ENCODE measurements at regions not wholly inside any gene's neighbourhood (a gene's known extent, or its start where the extent isn't known, plus 50 kb on each side); places are given as distances from the start of the nearest gene placed in this dataset.

DNA sequence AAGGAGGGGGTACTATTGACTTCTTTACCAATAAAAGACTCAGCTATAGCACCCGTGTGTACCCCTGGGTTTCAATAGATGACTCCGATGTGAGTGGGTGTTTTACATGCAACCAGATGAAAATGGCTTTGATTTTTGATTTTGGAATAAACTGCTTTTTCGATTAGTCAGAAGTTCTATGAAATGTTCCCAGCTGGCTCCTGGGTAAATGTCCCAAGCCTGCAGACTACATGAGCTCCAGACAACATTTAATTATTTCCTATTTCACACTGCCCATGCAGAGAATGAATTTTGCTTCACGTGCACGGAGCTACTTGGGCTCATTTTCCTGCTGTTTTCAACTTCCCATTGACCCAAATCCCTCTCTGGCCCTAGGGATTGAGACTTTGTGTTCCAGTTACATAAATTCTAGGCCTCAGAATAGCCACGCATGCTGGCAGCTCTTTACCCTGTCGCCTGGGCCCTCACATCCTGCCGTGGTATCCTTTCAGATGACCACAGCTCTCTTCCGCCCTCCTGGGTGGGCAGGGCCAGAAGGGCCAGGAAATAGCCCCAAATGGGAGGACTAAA is 59.7 kb downstream of the GPR6 start:
- H3K27ac Mint-ChIP-seq = no peak overlapping the region
- H3K27me3 Mint-ChIP-seq (ENCODE audit: low read depth) = peaks cover 10% of the 10 kb centered on the region
- no peaks in the 10 kb centered on the region for H3K36me3 Mint-ChIP-seq (ENCODE audit: low read depth)
- H3K9me3 Mint-ChIP-seq = no peaks in the 10 kb centered on the region
- peaks cover 11% of the 10 kb centered on the region for H3K4me1 Mint-ChIP-seq
- no peak for TF ChIP-seq CTCF (IDR thresholded peaks at IDR 0.05; ENCODE audit: unreplicated experiment in 3 of 3)
- no peak overlapping the region for H3K4me3 Mint-ChIP-seq

- peaks cover 10% of the 10 kb centered on the region for H3K27me3 Mint-ChIP-seq (ENCODE audit: low read depth)
- no peaks in the 10 kb centered on the region for H3K36me3 Mint-ChIP-seq (ENCODE audit: low read depth)
- TF ChIP-seq CTCF (IDR thresholded peaks at IDR 0.05; ENCODE audit: unreplicated experiment in 3 of 3) = peak; percentile 77 to 85 (median 78)
- H3K4me1 Mint-ChIP-seq = peaks cover 11% of the 10 kb centered on the region
- H3K27ac Mint-ChIP-seq = peak overlapping the region; percentile 2 to 84 (median 46)
- H3K4me3 Mint-ChIP-seq = peak overlapping the region; percentile 74 to 83 (median 75)
- peaks cover under 1% of the 10 kb centered on the region for H3K9me3 Mint-ChIP-seq
Measured at GRCh38 chr6:110039364-110039980, 61.4 kb downstream of the GPR6 start.

DNA sequence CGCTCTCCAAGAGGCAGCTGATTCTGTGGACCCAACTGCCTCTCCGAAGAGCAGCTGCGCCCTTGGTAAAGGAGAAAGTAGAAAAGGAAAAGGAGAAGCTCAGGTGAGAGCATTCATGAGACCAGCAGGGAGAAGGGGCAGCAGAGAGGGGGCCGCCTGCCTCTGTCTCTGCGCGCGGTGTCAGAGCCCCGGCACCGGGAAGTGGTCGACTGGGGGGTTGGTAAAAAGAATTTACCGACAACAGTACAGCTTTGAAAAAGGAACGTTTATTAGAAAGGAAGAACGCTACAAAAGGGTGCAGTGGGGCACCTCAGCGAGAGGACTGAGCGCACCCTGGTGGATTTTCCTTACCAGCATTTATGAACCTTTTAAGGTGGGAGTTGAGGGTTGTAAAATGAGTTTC is 61.9 kb downstream of the GPR6 start:
- Mint-ChIP-seq H3K4me1 (peaks cover 11% of the 10 kb centered on the region), H3K36me3 (ENCODE audit: low read depth) (no peaks in the 10 kb centered on the region), H3K27ac (peak overlapping the region; percentile 2 to 84 (median 46)), H3K9me3 (peaks cover 5% of the 10 kb centered on the region), H3K27me3 (ENCODE audit: low read depth) (peaks cover 10% of the 10 kb centered on the region), H3K4me3 (peak overlapping the region; percentile 74 to 83 (median 75))
- peak in 2 of 3 experiments; percentile 47 for TF ChIP-seq CTCF (IDR thresholded peaks at IDR 0.05; ENCODE audit: unreplicated experiment in 3 of 3)

DNA sequence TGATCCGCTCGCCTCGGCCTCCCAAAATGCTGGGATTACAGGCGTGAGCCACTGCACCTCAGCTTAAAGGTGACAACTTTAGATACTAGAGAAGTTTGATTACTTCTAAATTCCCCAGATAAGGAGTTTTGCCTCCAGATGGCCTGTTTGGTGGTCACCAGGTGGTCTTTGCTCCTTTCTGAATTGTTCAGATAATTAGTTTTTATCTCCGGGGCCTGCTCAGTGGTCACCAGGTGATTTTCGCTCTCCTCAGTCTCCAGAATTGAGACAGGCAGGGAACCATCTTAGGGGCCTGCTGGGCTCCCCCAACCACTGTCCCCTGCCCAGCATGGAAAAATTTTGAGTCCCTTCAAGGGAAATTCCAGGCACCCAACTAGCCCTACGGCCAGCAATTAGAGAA is 62.6 kb downstream of the GPR6 start:
- no peak overlapping the region for H3K27ac Mint-ChIP-seq

GRCh38 chr6:110041126-110041525 is 63.0 kb downstream of the GPR6 start:
- Mint-ChIP-seq H3K27me3 (ENCODE audit: low read depth) (peaks cover 10% of the 10 kb centered on the region), H3K4me1 (peaks cover 11% of the 10 kb centered on the region)

More for the DNA sequence above, 62.6 kb downstream of the GPR6 start:
- H3K4me1 Mint-ChIP-seq = peaks cover 11% of the 10 kb centered on the region
- peaks cover 10% of the 10 kb centered on the region for H3K27me3 Mint-ChIP-seq (ENCODE audit: low read depth)
- TF ChIP-seq CTCF (IDR thresholded peaks at IDR 0.05; ENCODE audit: unreplicated experiment in 3 of 3) = no peak
- H3K36me3 Mint-ChIP-seq (ENCODE audit: low read depth) = no peaks in the 10 kb centered on the region
- no peak overlapping the region for H3K4me3 Mint-ChIP-seq
- peaks cover 5% of the 10 kb centered on the region for H3K9me3 Mint-ChIP-seq

More at GRCh38 chr6:110041126-110041525, 63.0 kb downstream of the GPR6 start:
- peaks cover 5% of the 10 kb centered on the region for H3K9me3 Mint-ChIP-seq
- H3K4me3 Mint-ChIP-seq = no peak overlapping the region
- H3K27ac Mint-ChIP-seq = no peak overlapping the region
- TF ChIP-seq CTCF (IDR thresholded peaks at IDR 0.05; ENCODE audit: unreplicated experiment in 3 of 3) = no peak
- no peaks in the 10 kb centered on the region for H3K36me3 Mint-ChIP-seq (ENCODE audit: low read depth)

Data from nephron (organoid).